ENCODE measurements at regions not wholly inside any gene's neighbourhood (a gene's known extent, or its start where the extent isn't known, plus 50 kb on each side); places are given as distances from the start of the nearest gene placed in this dataset.
"Not testable (repeated sequence)": the region's sequence is repeated elsewhere in the genome, so short reads cannot be mapped to it uniquely, and the experiment has no call there.

DNA sequence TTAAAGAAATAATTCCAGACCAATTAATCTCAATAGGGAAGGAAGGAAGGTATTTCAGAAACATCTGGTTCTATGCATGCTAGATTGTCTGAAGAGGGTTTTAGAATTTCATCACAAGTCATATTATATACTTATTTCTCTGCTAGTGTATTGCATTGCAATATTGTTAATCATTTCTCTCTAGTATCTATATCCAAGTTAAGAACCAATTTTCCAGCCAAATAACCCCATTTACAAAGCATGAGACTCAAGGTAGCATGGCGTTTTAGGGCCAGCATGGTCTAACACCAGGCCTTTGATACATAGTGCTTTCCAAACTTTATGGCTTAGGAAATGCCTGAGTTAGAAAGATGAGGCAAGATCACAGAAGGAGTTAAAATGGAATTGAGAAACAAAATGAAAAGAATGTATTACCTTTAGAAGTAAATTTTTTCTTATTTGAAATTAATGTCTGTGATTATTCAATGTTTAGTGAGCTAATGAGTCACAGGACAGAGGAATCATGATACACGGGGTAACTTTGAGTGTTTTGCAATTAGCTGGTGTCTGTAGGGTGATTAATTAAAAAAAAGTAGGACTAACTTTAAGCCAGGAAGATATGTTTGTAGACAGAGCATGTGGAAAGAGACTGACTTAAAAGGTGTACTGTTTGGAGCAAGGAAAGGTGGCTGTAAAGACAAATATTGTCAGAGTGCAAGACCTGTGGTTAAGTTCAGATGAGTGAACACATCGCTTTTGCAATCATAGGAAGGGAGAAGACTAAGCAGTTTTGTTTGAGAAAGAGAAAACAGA is 1006.2 kb upstream of the CITED2 start:
- no peaks in the 10 kb centered on the region for H3K27me3 ChIP-seq (ENCODE audit: low read length)
- no peak overlapping the region for H3K9ac ChIP-seq (ENCODE audit: low read length)
- peaks cover 2% of the 10 kb centered on the region; the same call in 1 of the 2 replicates for H3K36me3 ChIP-seq (ENCODE audit: low read length)
- H3K9me2 ChIP-seq (replicated peaks; ENCODE audit: insufficient read depth, low read length) = no peaks in the 10 kb centered on the region
- no peaks in the 10 kb centered on the region for H4K20me1 ChIP-seq (ENCODE audit: low read depth, low read length)
- no peak overlapping the region for H3K27ac ChIP-seq (ENCODE audit: low read depth, low read length)
- H3F3A ChIP-seq (ENCODE audit: insufficient read depth) = no peaks in the 10 kb centered on the region
- H2AFZ ChIP-seq (ENCODE audit: low read depth, low read length, severe bottlenecking) = peak overlapping the region; percentile 51
- peaks cover 12% of the 10 kb centered on the region; the same call in 1 of the 2 replicates for H3K9me3 ChIP-seq (ENCODE audit: insufficient read depth, low read length)
- TF ChIP-seq, protein P1, sequence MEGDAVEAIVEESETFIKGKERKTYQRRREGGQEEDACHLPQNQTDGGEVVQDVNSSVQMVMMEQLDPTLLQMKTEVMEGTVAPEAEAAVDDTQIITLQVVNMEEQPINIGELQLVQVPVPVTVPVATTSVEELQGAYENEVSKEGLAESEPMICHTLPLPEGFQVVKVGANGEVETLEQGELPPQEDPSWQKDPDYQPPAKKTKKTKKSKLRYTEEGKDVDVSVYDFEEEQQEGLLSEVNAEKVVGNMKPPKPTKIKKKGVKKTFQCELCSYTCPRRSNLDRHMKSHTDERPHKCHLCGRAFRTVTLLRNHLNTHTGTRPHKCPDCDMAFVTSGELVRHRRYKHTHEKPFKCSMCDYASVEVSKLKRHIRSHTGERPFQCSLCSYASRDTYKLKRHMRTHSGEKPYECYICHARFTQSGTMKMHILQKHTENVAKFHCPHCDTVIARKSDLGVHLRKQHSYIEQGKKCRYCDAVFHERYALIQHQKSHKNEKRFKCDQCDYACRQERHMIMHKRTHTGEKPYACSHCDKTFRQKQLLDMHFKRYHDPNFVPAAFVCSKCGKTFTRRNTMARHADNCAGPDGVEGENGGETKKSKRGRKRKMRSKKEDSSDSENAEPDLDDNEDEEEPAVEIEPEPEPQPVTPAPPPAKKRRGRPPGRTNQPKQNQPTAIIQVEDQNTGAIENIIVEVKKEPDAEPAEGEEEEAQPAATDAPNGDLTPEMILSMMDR (IDR thresholded peaks at IDR 0.05; ENCODE audit: insufficient read depth, low read length, poor library complexity, severe bottlenecking) = no peak
- no peak for TF ChIP-seq EZH2phosphoT487 (conservative IDR thresholded peaks at IDR 0.05; ENCODE audit: low read length)
- no peaks in the 10 kb centered on the region for H3K79me2 ChIP-seq (ENCODE audit: insufficient read depth, low read length)
- no peak overlapping the region for H3K4me3 ChIP-seq (ENCODE audit: insufficient read depth, low read length, poor library complexity, severe bottlenecking)
- H3K4me2 ChIP-seq (ENCODE audit: low read depth, low read length, poor library complexity, severe bottlenecking) = no peak overlapping the region

DNA sequence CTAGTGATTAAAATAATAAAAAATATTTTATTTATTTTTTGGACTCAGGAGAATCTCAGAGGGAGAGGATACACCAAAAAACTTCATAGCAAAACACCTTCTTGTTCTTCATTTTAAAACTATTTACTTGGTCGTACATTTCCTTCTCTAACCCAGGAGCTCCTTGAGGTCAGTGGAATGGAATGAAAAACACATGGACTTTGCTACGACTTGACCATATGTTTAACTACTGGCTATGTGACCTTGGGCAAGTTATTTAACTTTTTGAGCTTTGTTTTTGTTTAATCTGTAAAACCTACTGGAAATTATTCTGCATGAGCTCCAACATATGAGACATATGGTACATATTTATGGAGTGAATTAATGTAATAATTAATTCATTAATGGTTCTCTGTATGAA is 1005.5 kb upstream of the CITED2 start:
- Histone ChIP-seq H3F3A (ENCODE audit: insufficient read depth) (no peaks in the 10 kb centered on the region), H3K9ac (ENCODE audit: low read length) (no peak overlapping the region), H3K9me2 (replicated peaks; ENCODE audit: insufficient read depth, low read length) (no peaks in the 10 kb centered on the region), H3K4me3 (ENCODE audit: insufficient read depth, low read length, poor library complexity, severe bottlenecking) (no peak overlapping the region), H3K36me3 (ENCODE audit: low read length) (peaks cover 2% of the 10 kb centered on the region; the same call in 1 of the 2 replicates), H3K9me3 (ENCODE audit: insufficient read depth, low read length) (peaks cover 5% of the 10 kb centered on the region; the same call in 1 of the 2 replicates), H4K20me1 (ENCODE audit: low read depth, low read length) (no peaks in the 10 kb centered on the region), H3K4me2 (ENCODE audit: low read depth, low read length, poor library complexity, severe bottlenecking) (no peak overlapping the region), H3K79me2 (ENCODE audit: insufficient read depth, low read length) (no peaks in the 10 kb centered on the region), H3K27me3 (ENCODE audit: low read length) (no peaks in the 10 kb centered on the region), H3K27ac (ENCODE audit: low read depth, low read length) (no peak overlapping the region), H2AFZ (ENCODE audit: low read depth, low read length, severe bottlenecking) (no peak overlapping the region)
- no peak for TF ChIP-seq EZH2phosphoT487 (conservative IDR thresholded peaks at IDR 0.05; ENCODE audit: low read length)
- TF ChIP-seq, protein P1 (IDR thresholded peaks at IDR 0.05; ENCODE audit: insufficient read depth, low read length, poor library complexity, severe bottlenecking) = no peak

DNA sequence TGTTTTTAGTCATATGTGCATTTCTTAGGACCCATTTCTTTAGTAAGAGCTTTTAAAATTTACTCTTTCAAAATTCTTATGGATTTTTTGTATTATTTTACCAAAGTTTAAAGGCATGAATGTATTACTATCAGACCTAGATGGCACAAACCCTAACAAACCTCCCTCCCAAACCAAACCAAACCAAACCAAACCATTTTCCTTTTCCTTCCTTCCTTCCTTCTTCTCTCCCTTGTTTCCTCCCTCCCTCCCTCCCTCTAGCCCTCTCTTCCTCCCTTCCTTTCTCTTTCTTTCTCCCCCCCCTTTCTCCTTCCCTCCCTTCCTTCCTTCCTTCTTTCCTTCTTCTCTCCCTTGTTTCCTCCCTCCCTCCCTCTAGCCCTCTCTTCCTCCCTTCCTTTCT is 1001.8 kb upstream of the CITED2 start:
- H3K79me2 ChIP-seq (ENCODE audit: insufficient read depth, low read length) = no peaks in the 10 kb centered on the region
- H3K27me3 ChIP-seq (ENCODE audit: low read length) = no peaks in the 10 kb centered on the region
- H3K4me2 ChIP-seq (ENCODE audit: low read depth, low read length, poor library complexity, severe bottlenecking) = no peak overlapping the region
- H3F3A ChIP-seq (ENCODE audit: insufficient read depth) = 0 out of 2 replicates have a peak, but pooled peaks cover 2% of the 10 kb centered on the region
- H2AFZ ChIP-seq (ENCODE audit: low read depth, low read length, severe bottlenecking) = no peak overlapping the region
- TF ChIP-seq, protein P1 (IDR thresholded peaks at IDR 0.05; ENCODE audit: insufficient read depth, low read length, poor library complexity, severe bottlenecking) = no peak
- TF ChIP-seq EZH2phosphoT487 (conservative IDR thresholded peaks at IDR 0.05; ENCODE audit: low read length) = no peak
- H3K9me3 ChIP-seq (ENCODE audit: insufficient read depth, low read length) = no peaks in the 10 kb centered on the region
- no peaks in the 10 kb centered on the region for H3K36me3 ChIP-seq (ENCODE audit: low read length)
- no peak overlapping the region for H3K9ac ChIP-seq (ENCODE audit: low read length)
- no peaks in the 10 kb centered on the region for H4K20me1 ChIP-seq (ENCODE audit: low read depth, low read length)
- no peaks in the 10 kb centered on the region for H3K9me2 ChIP-seq (replicated peaks; ENCODE audit: insufficient read depth, low read length)
- H3K27ac ChIP-seq (ENCODE audit: low read depth, low read length) = no peak overlapping the region
- no peak overlapping the region for H3K4me3 ChIP-seq (ENCODE audit: insufficient read depth, low read length, poor library complexity, severe bottlenecking)

DNA sequence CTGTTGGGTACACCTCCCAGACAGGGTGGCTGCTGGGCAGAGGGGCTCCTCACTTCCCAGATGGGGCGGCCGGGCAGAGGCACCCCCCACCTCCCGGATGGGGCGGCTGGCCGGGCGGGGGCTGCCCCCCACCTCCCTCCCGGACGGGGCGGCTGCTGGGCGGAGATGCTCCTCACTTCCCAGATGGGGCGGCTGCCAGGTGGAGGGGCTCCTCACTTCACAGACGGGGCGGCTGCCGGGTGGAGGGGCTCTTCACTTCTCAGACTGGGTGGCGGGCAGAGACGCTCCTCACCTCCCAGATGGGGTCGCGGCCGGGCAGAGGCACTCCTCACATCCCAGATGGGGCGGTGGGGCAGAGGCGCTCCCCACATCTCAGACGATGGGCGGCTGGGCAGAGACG is 999.3 kb upstream of the CITED2 start:
- H3K4me3 ChIP-seq (ENCODE audit: insufficient read depth, low read length, poor library complexity, severe bottlenecking) = not testable (repeated sequence)

More for the DNA sequence above, 999.3 kb upstream of the CITED2 start:
- H4K20me1 ChIP-seq (ENCODE audit: low read depth, low read length); H3F3A ChIP-seq (ENCODE audit: insufficient read depth); H3K9me3 ChIP-seq (ENCODE audit: insufficient read depth, low read length); H3K9ac ChIP-seq (ENCODE audit: low read length); H3K4me2 ChIP-seq (ENCODE audit: low read depth, low read length, poor library complexity, severe bottlenecking); H3K36me3 ChIP-seq (ENCODE audit: low read length); H3K79me2 ChIP-seq (ENCODE audit: insufficient read depth, low read length); H3K27ac ChIP-seq (ENCODE audit: low read depth, low read length); H2AFZ ChIP-seq (ENCODE audit: low read depth, low read length, severe bottlenecking); H3K9me2 ChIP-seq (replicated peaks; ENCODE audit: insufficient read depth, low read length); H3K27me3 ChIP-seq (ENCODE audit: low read length): not testable (repeated sequence)
